DMS114 treated with DMSO at 0.1 percent for 48 hours (cell line): ENCODE measurements at regions not wholly inside any gene's neighbourhood (a gene's known extent, or its start where the extent isn't known, plus 50 kb on each side); places are given as distances from the start of the nearest gene placed in this dataset.

Experiments
- DNase-seq: peaks from one replicate; lab custom pipeline; 2025; ENCODE audit not compliant: unreplicated experiment; lab: John Stamatoyannopoulos, UW

- DNase-seq: no peak
These were observed 2001.3 kb upstream of the NUDT12 start for GRCh38 chr5:105563842-105564241.

DNA sequence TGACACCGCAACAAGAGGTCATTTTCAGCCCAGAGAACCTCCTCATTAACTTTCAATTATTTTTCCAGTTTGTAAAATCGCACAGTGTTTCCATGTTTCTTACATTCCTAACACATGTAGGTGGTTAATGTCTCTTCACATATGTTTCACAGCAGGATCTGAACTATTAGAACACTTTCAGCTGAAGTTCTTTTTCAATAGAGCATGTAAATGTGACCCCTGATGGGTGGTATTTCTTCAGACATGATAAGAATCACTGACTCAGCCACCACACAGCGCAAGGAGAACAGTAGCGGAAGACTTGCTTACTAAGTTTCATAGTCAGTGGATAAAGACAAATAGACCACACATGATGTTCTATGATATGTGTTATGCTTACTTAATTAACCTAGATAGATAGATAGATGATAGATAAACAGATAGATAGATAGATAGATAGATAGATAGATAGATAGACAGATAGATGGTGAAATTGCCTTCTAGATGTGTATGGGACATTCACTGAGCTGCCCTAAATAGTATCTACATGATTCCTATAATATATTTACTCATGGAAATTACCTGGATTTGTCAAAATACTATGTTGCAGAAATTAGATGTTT is 1992.1 kb upstream of the NUDT12 start:
- DNase-seq: no peak

- DNase-seq: no peak
These were observed 1981.7 kb upstream of the NUDT12 start for GRCh38 chr5:105544300-105544699.

DNA sequence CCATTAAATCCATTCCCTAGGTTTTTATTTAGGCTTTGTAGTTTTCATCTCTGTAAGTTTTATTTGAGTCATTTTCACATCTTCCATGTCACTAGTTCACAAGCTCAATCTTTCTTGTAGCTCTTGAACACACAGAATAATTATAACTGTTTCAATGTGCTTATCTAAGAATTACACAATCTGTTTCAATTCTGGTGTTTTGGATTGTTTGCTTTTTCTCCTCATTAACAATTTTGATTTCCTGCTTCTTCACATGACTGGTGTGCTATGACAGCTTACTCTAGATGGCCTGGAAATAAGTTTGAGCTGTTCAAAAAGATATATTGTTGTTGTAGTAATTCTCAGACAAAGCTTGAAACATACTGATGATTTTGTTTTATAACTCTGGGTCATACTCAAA is 1974.1 kb upstream of the NUDT12 start:
- no peak for DNase-seq

GRCh38 chr5:105530716-105531261 is 1968.2 kb upstream of the NUDT12 start:
- no peak for DNase-seq

DNA sequence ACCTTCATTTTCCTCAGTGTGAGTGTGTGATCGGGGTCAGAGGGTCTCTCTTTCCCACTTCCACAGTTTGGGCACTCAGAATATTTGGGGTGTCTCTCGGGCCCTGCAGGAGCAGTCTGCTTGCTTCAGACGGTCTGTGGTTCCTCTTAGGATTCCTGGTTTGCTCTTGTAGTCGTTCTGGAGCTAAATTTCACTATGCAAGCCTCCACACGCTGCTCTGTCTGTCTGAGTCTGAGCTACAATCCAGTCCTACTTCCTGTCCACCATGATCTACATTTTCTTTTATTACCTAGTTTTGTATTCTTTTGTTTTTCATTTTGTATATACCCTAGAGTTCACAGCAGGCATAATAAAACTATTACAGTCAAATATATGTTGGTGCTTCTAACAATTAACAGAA is 1967.3 kb upstream of the NUDT12 start:
- no peak for DNase-seq

DNA sequence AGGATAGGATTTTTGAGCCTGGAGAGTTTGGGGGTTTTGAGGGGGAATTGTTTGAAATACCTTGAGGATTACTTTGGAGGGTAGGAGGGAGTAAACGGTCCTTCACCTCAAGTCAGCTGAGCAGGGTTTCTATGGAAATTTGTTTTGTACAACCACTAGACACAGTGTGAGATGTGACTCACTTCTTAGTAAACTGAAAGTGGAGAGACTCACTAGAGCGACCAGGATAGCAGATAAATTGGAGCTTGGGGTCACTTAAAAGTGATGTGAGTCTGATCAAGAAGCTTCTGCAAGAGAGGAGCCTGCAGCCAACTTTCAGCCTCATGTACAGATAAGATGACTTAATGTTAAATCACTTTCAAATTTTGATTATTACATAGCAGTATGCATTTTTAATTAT is 1945.9 kb upstream of the NUDT12 start:
- no peak for DNase-seq

- DNase-seq: no peak
These were observed 1944.2 kb upstream of the NUDT12 start for GRCh38 chr5:105506692-105507277.

- no peak for DNase-seq
These were observed 1941.4 kb upstream of the NUDT12 start for GRCh38 chr5:105503950-105504349.

DNA sequence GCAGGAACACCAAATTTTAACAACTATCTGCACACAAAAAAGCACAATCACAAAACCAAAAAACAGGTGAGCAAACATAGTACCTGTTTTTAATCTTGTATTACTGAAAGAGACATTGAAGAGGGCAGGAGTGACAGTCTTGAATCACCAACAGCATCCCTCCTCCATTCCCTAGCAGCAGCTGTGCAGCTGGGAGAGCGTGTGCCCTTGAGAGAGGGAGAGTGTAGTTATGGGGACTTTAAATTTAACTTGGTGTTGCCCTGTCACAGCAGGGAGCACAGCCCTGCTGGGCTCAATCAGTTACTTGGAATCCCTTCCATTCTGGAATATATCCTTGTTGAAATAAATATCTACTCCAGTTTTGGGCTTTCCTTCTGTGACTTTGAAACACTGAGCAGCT is 1938.7 kb upstream of the NUDT12 start:
- DNase-seq: no peak

DNA sequence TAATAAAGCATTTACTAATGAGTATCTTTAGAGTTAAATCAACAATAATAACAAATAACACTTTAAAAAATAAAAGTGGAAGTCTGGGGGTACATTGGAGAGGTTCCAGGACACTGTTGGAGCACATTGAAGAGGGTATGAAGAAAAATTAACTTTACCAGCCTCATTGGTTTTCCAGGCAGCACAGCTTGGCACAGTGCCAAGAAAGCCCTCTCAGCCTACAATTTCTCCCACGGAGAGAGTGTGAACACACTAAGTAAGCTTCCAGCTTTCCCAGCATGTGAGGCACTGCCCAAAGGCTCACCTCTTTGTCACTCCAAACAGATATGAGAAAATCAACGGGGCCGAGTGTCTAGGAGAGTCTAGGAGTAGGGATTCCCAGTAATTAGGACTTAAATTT is 1912.8 kb upstream of the NUDT12 start:
- no peak for DNase-seq

DNA sequence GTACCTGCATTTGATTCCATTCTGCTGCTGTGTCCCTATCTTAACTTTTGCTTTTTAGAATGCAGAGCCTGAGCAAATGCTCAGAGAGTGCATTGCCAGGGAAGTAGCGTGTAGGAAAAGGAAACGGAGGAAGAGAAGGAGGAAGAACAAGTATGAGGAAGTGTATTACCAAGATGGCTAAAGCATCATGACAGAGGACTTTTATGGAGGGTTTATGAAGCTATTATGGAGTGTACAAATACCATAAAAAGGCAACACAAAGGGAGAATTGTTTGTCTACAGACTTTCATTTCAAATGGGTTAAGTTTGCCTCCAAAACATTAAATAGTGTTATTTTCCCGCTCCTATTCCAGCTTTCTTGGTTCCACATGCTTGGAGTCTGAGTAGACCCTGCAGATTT is 1899.8 kb upstream of the NUDT12 start:
- no peak for DNase-seq

DNA sequence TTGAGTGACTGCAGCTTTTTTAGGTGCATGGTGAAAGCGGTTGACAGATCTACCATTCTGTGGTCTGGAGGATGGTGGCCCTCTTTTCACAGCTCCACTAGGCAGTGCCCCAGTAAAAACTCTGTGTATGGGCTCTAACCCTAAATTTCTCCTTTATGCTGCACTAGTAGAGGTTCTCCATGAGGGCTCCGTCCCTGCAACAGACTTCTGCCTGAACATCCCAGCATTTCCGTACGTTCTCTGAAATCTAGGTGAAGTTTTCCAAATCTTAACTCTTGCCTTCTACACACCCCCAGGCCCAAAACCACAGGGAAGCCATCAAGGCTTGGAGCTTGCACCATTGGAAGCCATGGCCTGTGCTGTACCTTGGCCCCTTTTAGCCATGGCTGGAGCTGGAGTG is 1898.1 kb upstream of the NUDT12 start:
- no peak for DNase-seq

DNA sequence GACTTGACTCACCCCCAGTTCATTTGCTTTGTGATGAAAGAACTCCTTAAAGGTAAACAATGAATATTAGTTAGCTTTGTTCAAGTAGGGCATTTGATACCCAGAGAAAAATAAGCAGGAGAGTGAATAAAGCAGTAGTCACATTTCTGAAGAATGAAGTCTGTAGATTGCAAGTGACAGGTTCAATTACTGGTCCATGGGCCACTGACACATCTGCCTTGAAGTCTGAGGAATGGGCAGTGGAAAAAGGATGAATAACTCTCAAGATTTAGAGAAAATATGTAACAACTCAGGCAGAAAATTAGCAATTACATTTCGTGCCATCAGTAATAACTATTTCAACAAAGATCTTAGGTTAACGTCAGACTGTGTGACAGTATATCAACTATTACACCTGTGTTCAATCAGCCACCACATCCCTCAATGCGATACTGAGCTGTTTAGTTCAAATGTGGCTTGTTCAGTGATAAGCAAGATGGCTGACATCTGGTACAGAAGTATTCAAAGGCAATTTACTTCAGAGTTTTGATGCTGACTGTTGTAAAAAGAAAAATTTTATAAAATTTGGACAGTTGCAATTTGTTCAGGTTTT is 1890.7 kb upstream of the NUDT12 start:
- no peak for DNase-seq

GRCh38 chr5:105448271-105448670 is 1885.7 kb upstream of the NUDT12 start:
- DNase-seq: no peak

DNA sequence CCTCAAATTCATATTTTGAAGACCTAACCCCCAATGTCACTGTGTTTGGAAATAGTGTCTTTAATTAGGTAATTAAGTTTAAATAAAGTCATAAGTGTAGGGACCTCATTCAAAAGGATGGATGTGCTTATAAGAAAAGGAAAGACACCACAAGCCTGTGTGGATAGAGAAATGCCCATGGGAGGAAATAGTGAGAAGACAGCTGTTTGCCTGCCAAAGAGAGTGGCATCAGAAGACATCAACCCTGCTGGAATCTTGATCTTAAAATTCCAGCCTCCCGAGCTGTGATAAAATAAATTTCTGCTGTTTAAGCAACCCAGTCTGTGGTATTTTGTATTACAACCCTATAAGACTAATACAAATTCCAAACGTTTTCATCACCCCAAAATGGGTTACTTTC is 1867.9 kb upstream of the NUDT12 start:
- no peak for DNase-seq

DNA sequence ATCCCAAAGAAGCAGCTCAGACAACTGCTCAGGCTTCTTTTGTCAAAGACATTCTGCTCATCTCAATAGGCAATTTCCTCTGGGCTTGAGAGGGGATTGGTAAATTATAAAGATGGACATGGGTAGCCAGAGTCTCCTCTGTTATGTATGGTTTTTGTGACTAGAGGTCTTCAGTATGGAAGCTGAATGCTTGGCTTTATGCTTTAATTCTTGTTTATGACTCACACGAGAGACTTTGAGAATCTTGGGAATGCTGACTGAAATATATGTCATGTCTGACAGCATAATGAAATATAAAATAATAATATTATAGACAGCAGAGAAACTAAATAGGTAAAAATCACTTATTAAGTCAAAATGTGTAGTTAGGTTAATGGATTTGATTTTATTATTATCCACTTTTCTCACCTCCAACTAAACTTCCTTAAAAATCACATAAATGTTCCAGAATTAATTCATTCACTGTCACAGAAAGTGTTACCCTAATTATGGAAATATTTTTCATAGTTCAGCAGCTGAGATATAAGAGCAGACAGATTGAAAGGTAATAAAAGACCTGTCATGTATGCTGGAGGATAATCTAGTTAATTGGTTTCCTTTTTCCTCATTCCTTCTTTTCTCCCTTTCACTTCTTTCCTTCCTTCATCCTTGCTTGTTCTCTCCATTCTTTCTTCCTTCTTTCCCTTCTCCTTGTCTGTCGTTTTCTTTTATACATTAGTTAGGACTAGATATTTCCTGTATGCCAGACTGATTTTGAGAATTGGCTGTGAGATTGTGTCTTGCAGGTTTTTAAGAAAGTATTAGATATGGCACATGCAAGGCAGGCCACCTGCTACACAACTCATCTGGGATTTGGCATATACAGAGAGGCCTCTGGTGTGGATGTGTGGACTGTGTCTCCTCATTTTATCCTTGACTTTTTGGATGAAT is 1866.1 kb upstream of the NUDT12 start:
- DNase-seq: no peak

GRCh38 chr5:105414067-105414466 is 1851.5 kb upstream of the NUDT12 start:
- DNase-seq: no peak

DNA sequence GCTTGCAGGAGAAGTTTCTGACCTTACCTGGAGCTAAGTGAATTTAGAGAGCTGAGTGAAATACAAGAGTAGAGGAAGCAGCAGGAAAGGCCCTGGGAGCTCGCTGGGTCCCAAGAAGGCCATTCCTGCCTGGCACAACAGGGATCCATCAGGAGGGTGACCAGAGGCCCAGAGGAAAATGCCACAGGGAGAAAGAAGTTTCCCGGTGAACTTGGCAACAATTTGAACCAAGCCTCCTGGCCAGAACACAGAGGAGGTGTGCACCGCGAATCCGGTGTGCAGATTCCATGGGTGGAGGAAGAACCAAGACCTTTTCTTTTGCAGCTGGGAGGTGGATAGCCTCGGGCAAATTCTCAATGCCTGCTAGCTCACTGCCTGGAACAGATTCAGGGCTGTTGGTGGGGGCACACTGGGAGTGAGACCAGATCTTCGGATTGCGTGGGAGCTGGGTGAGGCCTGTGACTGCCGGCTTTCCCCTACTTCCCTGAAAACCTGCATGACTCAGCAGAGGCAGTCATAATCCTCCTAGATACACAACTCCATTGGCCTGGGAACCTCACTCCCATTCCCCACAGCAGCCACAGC is 1850.9 kb upstream of the NUDT12 start:
- no peak for DNase-seq

- DNase-seq: no peak
These were observed 1847.1 kb upstream of the NUDT12 start for GRCh38 chr5:105409695-105410094.

DNA sequence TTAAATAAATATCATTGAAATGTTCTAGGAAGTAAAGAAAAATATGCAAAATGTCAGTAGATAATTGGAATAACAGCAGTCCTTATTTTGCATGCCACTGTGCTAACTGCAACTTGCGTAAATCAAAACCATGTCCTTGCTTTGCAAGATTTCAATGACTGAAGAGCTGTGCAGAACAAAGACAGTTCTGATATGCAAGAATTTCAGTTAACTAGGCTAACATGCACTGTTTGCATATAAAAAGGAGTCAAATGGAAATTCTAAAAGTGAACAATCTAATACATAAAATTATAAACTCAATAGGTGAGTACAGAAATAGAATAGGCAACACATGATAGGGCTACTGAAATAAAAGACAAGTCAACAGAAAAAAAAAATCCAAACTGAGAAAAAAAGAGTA is 1844.6 kb upstream of the NUDT12 start:
- DNase-seq: no peak
